Neural cell (in vitro differentiated cells): ENCODE measurements at regions not wholly inside any gene's neighbourhood (a gene's known extent, or its start where the extent isn't known, plus 50 kb on each side); places are given as distances from the start of the nearest gene placed in this dataset.

Source experiments
- CTCF ChIP-seq: fragments of 450-650 bp; IDR thresholded peaks from 2 replicates; pipeline ENCODE4 v1.5.1; 2014; ENCODE audit warnings: antibody characterized with exemption, mild to moderate bottlenecking, moderate library complexity; ENCODE audit not compliant: poor library complexity, severe bottlenecking
- EP300 ChIP-seq: fragments of 450-650 bp; conservative IDR thresholded peaks from 2 replicates; pipeline ENCODE4 v1.6.1; 2014; ENCODE audit warnings: antibody characterized with exemption, mild to moderate bottlenecking, moderate library complexity; ENCODE audit not compliant: poor library complexity, severe bottlenecking
- EZH2 ChIP-seq: fragments of 200-600, 300-800 bp; shearing (Covaris generic), sonication (generic); IDR thresholded peaks from 2 replicates; pipeline ENCODE4 v1.6.1; 2014; ENCODE audit warnings: antibody characterized with exemption, low read length, borderline replicate concordance, mild to moderate bottlenecking; ENCODE audit not compliant: insufficient read depth, poor library complexity, severe bottlenecking
- MXI1 ChIP-seq: fragments of 450-650 bp; conservative IDR thresholded peaks from 2 replicates; pipeline ENCODE4 v1.6.1; 2014; ENCODE audit warnings: antibody characterized with exemption, mild to moderate bottlenecking; ENCODE audit not compliant: poor library complexity, severe bottlenecking
- POLR2AphosphoS5 ChIP-seq: IDR thresholded peaks from 2 replicates; pipeline ENCODE4 v1.6.1; 2012
- REST ChIP-seq: IDR thresholded peaks from 2 replicates; pipeline ENCODE4 v1.6.1; 2012; ENCODE audit warnings: borderline replicate concordance
- SMC3 ChIP-seq: fragments of 450-650 bp; conservative IDR thresholded peaks from 2 replicates; pipeline ENCODE4 v1.6.1; 2014; ENCODE audit warnings: antibody characterized with exemption, mild to moderate bottlenecking, moderate library complexity; ENCODE audit not compliant: poor library complexity
- TAF1 ChIP-seq: IDR thresholded peaks from 2 replicates; pipeline ENCODE4 v1.6.1; 2012; ENCODE audit warnings: low read depth

GRCh38 chr9:108108280-108108851 lies 618.8 kb upstream of the KLF4 start:
- TF ChIP-seq EP300 (no peak), CTCF (no peak), SMC3 (no peak), EZH2 (no peak), POLR2AphosphoS5 (no peak), MXI1 (no peak), REST (no peak), TAF1 (no peak)
